ENCODE measurements at regions not wholly inside any gene's neighbourhood (a gene's known extent, or its start where the extent isn't known, plus 50 kb on each side); places are given as distances from the start of the nearest gene placed in this dataset.

- Histone ChIP-seq H3K27ac (no peak overlapping the region), H3K4me3 (no peak overlapping the region), H3K27me3 (replicated peaks in 1 of 7) (no peaks in the 10 kb centered on the region), H3K9me3 (no peaks in the 10 kb centered on the region), H3K36me3 (no peaks in the 10 kb centered on the region), H3K4me1 (no peaks in the 10 kb centered on the region)
- 87 to 95% (median 91%) methylated on average over 3 of the region's 3 CpGs for WGBS, 5 donors
- TF ChIP-seq POLR2AphosphoS5 (IDR thresholded peaks at IDR 0.05), result no peak
- TF ChIP-seq CTCF (IDR thresholded peaks at IDR 0.05 in 8 of 11, conservative IDR thresholded peaks at IDR 0.05 in 3 of 11), result no peak
- TF ChIP-seq POLR2A (IDR thresholded peaks at IDR 0.05), result no peak
- no peak for DNase-seq
- intact Hi-C loops (cut with DNase I; ENCODE audit: low total_unique reads), result no loop called here
These were observed 51.6 kb upstream of the TMEFF2 start for GRCh38 chr2:192246297-192246696.

GRCh38 chr2:192245329-192245728 lies 50.6 kb upstream of the TMEFF2 start:
- TF ChIP-seq POLR2A (IDR thresholded peaks at IDR 0.05) (no peak), CTCF (IDR thresholded peaks at IDR 0.05 in 8 of 11, conservative IDR thresholded peaks at IDR 0.05 in 3 of 11) (no peak), POLR2AphosphoS5 (IDR thresholded peaks at IDR 0.05) (no peak)
- no peak for DNase-seq
- WGBS, 5 donors, result 77 to 91% (median 89%) methylated on average over 3 of the region's 3 CpGs
- Histone ChIP-seq H3K9me3 (no peaks in the 10 kb centered on the region), H3K4me3 (no peak overlapping the region), H3K36me3 (no peaks in the 10 kb centered on the region), H3K27me3 (replicated peaks in 1 of 7) (no peaks in the 10 kb centered on the region), H3K4me1 (no peaks in the 10 kb centered on the region), H3K27ac (no peak overlapping the region)
- intact Hi-C loops (cut with DNase I; ENCODE audit: low total_unique reads), result no loop called here

Small RNAs in the stretch of these regions (small RNA-seq; reads per million reads assigned to genes)
- gene AC068135.1 (0 reads per million in 4 donors), gene AC074290.1 (0 reads per million in 4 donors), gene RF00017 (0 reads per million in 4 donors), gene RF00273 (0 reads per million in 4 donors), gene RNU6-169P (0 reads per million in 4 donors)

All from spleen (tissue), 11 donors.